PC-9 (cell line): ENCODE measurements at regions not wholly inside any gene's neighbourhood (a gene's known extent, or its start where the extent isn't known, plus 50 kb on each side); places are given as distances from the start of the nearest gene placed in this dataset.

Source experiments
- BruUV-seq: library from RNA; stranded (reverse); fragments of 400-500 nt; replicated peaks from 2 replicates; lab custom pipeline; 2021; lab: Mats Ljungman, UMichigan
- CTCF ChIA-PET: fragments of 300-600 bp; sonication (Branson Sonifier 250); formaldehyde crosslinking; loops from one replicate; lab custom pipeline; 2022; ENCODE audit warnings: antibody characterized with exemption; lab: Charles Lee
- POLR2A ChIA-PET: fragments of 300-600 bp; sonication (Branson Sonifier 250); formaldehyde crosslinking; loops from one replicate; lab custom pipeline; 2022; ENCODE audit warnings: antibody characterized with exemption; ENCODE audit not compliant: unreplicated experiment; lab: Charles Lee
- DNase-seq, 2 experiments: peaks; one replicate each; pipeline versions ENCODE4 v3.0.0 to v3.0.0-alpha.2; 2015 to 2022; ENCODE audit warnings: mixed read lengths in 1 of 2
- H2AFZ ChIP-seq: fragments of 200-600 bp; sonication (generic); 2 replicates; pipeline ENCODE4 v1.8.1; 2017; ENCODE audit warnings: antibody characterized with exemption
- H3F3A ChIP-seq: fragments of 200-600 bp; sonication (generic); 2 replicates; pipeline ENCODE4 v1.8.1; 2017; ENCODE audit warnings: antibody characterized with exemption, mild to moderate bottlenecking, low read depth; ENCODE audit not compliant: insufficient read depth
- H3K27ac ChIP-seq: fragments of 200-600 bp; sonication (generic); 2 replicates; pipeline ENCODE4 v1.6.1; 2016; ENCODE audit warnings: mixed run types
- H3K27me3 ChIP-seq: fragments of 200-600 bp; sonication (generic); 2 replicates; pipeline ENCODE4 v1.6.1; 2016; ENCODE audit warnings: low read depth, mixed run types; ENCODE audit not compliant: insufficient read depth
- H3K36me3 ChIP-seq: fragments of 200-600 bp; sonication (generic); 2 replicates; pipeline ENCODE4 v1.6.1; 2016; ENCODE audit warnings: low read depth, mixed run types
- H3K4me1 ChIP-seq: fragments of 200-600 bp; sonication (generic); replicated peaks from 2 replicates; pipeline ENCODE4 v1.6.1; 2016; ENCODE audit warnings: mixed run types; ENCODE audit not compliant: insufficient read depth
- H3K4me2 ChIP-seq: fragments of 200-600 bp; sonication (generic); 2 replicates; pipeline ENCODE4 v1.6.1; 2017; ENCODE audit warnings: mixed run types
- H3K4me3 ChIP-seq: fragments of 200-600 bp; sonication (generic); 2 replicates; pipeline ENCODE4 v1.6.1; 2016; ENCODE audit warnings: mixed run types
- H3K79me2 ChIP-seq: fragments of 200-600 bp; sonication (generic); 2 replicates; pipeline ENCODE4 v1.6.1; 2017; ENCODE audit warnings: low read depth, mixed run types
- H3K9me2 ChIP-seq: fragments of 200-600 bp; sonication (generic); 2 replicates; pipeline ENCODE4 v1.8.1; 2017; ENCODE audit warnings: mild to moderate bottlenecking; ENCODE audit not compliant: insufficient read depth
- H3K9me3 ChIP-seq: fragments of 200-600 bp; sonication (generic); 2 replicates; pipeline ENCODE4 v1.8.1; 2016; ENCODE audit warnings: low read depth; ENCODE audit not compliant: insufficient read depth
- H4K20me1 ChIP-seq: fragments of 200-600 bp; sonication (generic); 2 replicates; pipeline ENCODE4 v1.8.1; 2017; ENCODE audit not compliant: insufficient read depth
- EZH2 ChIP-seq: fragments of 200-600 bp; sonication (generic); IDR thresholded peaks from 2 replicates; pipeline ENCODE4 v1.8.0; 2017; ENCODE audit warnings: antibody characterized with exemption, low read depth
- intact Hi-C: fragments of 100-400 bp; cut with micrococcal nuclease; formaldehyde crosslinking; loops from one replicate; pipeline ENCODE4 v1.10.0; 2022; ENCODE audit not compliant: unreplicated experiment
- TF ChIP-seq, protein P1 (sequence below): fragments of 200-600 bp; sonication (generic); conservative IDR thresholded peaks from 2 replicates; pipeline ENCODE4 v1.6.1; 2017; ENCODE audit warnings: mixed run types, antibody characterized with exemption, mild to moderate bottlenecking, moderate library complexity

DNA sequence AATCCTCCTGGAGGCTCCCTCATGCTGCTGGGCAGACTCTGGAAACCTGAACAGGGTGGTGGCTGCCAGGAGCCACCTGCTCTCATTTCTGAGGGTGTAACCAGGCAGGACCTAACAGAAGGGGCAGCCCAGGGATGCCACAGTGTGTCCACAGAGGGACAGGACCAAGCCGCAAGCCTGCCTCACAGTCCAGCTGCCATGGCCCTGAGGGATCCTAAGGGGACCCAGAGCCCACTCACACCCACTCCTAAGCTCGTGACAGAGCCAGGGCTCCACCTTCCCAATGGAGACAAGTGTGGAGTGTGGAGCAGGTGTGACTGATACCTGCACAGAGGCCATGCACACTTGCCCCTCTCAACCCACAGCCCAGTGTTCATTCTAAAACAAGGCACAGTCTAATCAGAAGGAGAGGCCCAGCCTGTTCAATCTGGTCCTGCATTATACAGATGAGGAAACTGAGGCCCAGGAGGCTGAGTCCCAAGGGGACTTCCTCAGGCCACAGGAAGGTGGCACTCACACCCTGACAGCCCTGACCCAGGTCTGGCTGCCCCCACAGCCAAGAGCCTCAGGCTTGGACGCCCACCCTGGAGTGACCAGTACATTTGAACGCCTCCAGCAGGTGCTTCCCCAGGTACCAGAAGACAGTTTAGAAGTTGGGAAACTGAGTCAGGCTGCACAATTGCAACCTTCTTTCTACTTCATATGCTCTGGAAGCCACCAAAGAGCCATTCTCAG, 220.1 kb downstream of the TUBA3C start:
- no peaks in the 10 kb centered on the region for H3F3A ChIP-seq
- H3K4me1 ChIP-seq, result no peaks in the 10 kb centered on the region
- no peaks in the 10 kb centered on the region for H3K36me3 ChIP-seq
- H4K20me1 ChIP-seq, result no peaks in the 10 kb centered on the region
- TF ChIP-seq EZH2, result no peak
- TF ChIP-seq, protein P1, sequence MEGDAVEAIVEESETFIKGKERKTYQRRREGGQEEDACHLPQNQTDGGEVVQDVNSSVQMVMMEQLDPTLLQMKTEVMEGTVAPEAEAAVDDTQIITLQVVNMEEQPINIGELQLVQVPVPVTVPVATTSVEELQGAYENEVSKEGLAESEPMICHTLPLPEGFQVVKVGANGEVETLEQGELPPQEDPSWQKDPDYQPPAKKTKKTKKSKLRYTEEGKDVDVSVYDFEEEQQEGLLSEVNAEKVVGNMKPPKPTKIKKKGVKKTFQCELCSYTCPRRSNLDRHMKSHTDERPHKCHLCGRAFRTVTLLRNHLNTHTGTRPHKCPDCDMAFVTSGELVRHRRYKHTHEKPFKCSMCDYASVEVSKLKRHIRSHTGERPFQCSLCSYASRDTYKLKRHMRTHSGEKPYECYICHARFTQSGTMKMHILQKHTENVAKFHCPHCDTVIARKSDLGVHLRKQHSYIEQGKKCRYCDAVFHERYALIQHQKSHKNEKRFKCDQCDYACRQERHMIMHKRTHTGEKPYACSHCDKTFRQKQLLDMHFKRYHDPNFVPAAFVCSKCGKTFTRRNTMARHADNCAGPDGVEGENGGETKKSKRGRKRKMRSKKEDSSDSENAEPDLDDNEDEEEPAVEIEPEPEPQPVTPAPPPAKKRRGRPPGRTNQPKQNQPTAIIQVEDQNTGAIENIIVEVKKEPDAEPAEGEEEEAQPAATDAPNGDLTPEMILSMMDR, result no peak
- H3K4me2 ChIP-seq, result no peak overlapping the region
- no peaks in the 10 kb centered on the region for H3K9me2 ChIP-seq
- intact Hi-C loops, result no loop called here
- H3K9me3 ChIP-seq, result no peaks in the 10 kb centered on the region
- no peak overlapping the region for H3K4me3 ChIP-seq
- H3K27ac ChIP-seq, result no peak overlapping the region
- CTCF ChIA-PET, result no interaction called here
- no peak overlapping the region for H2AFZ ChIP-seq
- no peak for DNase-seq
- BruUV-seq, result no TSS peak
- no peaks in the 10 kb centered on the region for H3K79me2 ChIP-seq
- peaks cover 26% of the 10 kb centered on the region; the same call in 1 of the 2 replicates for H3K27me3 ChIP-seq
- POLR2A ChIA-PET, result no interaction called here

DNA sequence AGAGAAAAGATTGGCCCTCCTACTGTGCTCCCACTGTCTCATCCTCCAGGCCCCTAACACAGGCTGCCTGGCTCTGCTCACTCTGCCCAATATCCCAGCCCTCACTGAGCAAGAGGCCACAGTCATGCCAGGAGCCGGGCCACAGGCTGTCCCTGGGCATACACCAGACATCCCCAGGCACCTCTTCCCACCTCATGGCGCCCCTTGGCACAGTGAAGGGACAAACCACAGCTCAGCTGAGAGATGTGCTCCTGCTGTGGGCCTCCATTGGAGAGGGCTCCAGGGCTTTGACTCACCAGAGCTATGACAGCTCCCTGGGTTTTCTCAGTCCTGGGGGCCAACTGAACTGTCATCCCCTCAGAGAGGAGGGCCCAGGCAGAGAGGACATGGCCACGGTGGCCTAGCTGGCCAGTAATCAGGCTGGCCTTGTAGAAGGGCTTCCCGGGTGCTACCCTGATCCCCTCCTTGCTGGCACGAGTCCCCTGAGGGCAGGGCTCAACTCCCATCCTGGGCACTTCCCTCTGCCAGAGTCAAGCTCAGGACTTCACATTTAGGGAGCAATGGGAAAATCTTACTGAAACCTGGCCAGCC, 220.9 kb downstream of the TUBA3C start:
- Histone ChIP-seq H3K4me1 (no peaks in the 10 kb centered on the region), H3K4me3 (no peak overlapping the region), H3K79me2 (no peaks in the 10 kb centered on the region), H3K27me3 (peaks cover 18% of the 10 kb centered on the region; the same call in 1 of the 2 replicates), H3K36me3 (no peaks in the 10 kb centered on the region), H3F3A (no peaks in the 10 kb centered on the region), H3K27ac (no peak overlapping the region), H3K4me2 (no peak overlapping the region), H3K9me3 (no peaks in the 10 kb centered on the region), H4K20me1 (no peaks in the 10 kb centered on the region), H2AFZ (no peak overlapping the region), H3K9me2 (no peaks in the 10 kb centered on the region)
- CTCF ChIA-PET, result no interaction called here
- DNase-seq, result no peak
- POLR2A ChIA-PET, result no interaction called here
- no TSS peak for BruUV-seq
- intact Hi-C loops, result no loop called here
- no peak for TF ChIP-seq EZH2
- TF ChIP-seq, protein P1, result no peak

DNA sequence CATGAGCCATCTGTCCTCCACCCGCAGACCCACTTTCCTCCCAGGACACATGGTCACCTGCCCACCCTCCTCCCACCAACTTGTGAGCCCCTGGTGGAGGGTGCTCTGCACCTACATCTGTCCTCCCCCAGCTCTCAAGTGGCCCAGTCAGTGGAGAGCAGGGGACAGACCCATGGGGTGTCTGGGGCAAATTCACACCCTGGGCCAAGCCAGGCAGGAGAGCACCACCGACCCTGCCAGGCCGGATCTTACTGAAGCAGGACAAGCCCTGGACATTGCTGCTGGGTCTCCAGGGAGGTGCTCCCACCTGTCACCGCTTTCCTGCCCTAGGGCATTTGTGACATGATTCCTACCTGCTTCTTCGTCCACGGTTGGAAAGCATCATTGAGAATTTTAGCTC, 221.6 kb downstream of the TUBA3C start:
- no peak for DNase-seq
- Histone ChIP-seq H3K27me3 (peaks cover 15% of the 10 kb centered on the region; the same call in 1 of the 2 replicates), H3K9me3 (no peaks in the 10 kb centered on the region), H3K4me3 (no peak overlapping the region), H3K9me2 (no peaks in the 10 kb centered on the region), H3K27ac (no peak overlapping the region), H4K20me1 (no peaks in the 10 kb centered on the region), H3K4me1 (no peaks in the 10 kb centered on the region), H3K79me2 (no peaks in the 10 kb centered on the region), H3F3A (no peaks in the 10 kb centered on the region), H3K36me3 (no peaks in the 10 kb centered on the region), H2AFZ (no peak overlapping the region), H3K4me2 (no peak overlapping the region)
- TF ChIP-seq, protein P1, result no peak
- no peak for TF ChIP-seq EZH2
- intact Hi-C loops, result no loop called here
- CTCF ChIA-PET, result no interaction called here
- BruUV-seq, result no TSS peak
- POLR2A ChIA-PET, result no interaction called here
